ENCODE measurements at regions not wholly inside any gene's neighbourhood (a gene's known extent, or its start where the extent isn't known, plus 50 kb on each side); places are given as distances from the start of the nearest gene placed in this dataset.

GRCh38 chr3:102235679-102236078 lies 199.1 kb upstream of the ZPLD1 start:
- no peaks in the 10 kb centered on the region for H4K20me1 ChIP-seq (ENCODE audit: insufficient read depth)
- no peaks in the 10 kb centered on the region for H3F3A ChIP-seq (ENCODE audit: insufficient read depth, low read length, poor library complexity, severe bottlenecking)
- no peaks in the 10 kb centered on the region for H3K9me2 ChIP-seq (ENCODE audit: insufficient read depth, low read length)
- H3K9me3 ChIP-seq (ENCODE audit: low read length) = no peaks in the 10 kb centered on the region
- H3K27ac ChIP-seq (ENCODE audit: low read length) = no peak overlapping the region
- H3K27me3 ChIP-seq (ENCODE audit: insufficient read depth, low read depth, low read length) = no peaks in the 10 kb centered on the region
- H3K79me2 ChIP-seq (replicated peaks; ENCODE audit: insufficient read depth, low read length) = no peaks in the 10 kb centered on the region
- TF ChIP-seq, protein P1, sequence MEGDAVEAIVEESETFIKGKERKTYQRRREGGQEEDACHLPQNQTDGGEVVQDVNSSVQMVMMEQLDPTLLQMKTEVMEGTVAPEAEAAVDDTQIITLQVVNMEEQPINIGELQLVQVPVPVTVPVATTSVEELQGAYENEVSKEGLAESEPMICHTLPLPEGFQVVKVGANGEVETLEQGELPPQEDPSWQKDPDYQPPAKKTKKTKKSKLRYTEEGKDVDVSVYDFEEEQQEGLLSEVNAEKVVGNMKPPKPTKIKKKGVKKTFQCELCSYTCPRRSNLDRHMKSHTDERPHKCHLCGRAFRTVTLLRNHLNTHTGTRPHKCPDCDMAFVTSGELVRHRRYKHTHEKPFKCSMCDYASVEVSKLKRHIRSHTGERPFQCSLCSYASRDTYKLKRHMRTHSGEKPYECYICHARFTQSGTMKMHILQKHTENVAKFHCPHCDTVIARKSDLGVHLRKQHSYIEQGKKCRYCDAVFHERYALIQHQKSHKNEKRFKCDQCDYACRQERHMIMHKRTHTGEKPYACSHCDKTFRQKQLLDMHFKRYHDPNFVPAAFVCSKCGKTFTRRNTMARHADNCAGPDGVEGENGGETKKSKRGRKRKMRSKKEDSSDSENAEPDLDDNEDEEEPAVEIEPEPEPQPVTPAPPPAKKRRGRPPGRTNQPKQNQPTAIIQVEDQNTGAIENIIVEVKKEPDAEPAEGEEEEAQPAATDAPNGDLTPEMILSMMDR (IDR thresholded peaks at IDR 0.05; ENCODE audit: poor library complexity, severe bottlenecking) = peak; percentile 46
- TF ChIP-seq POLR2AphosphoS5 (IDR thresholded peaks at IDR 0.05) = no peak
- TF ChIP-seq SMC3 (conservative IDR thresholded peaks at IDR 0.05; ENCODE audit: poor library complexity) = peak; percentile 68
- peak; percentile 63 for TF ChIP-seq RAD21 (conservative IDR thresholded peaks at IDR 0.05)
- no peak overlapping the region for H2AFZ ChIP-seq (ENCODE audit: low read depth, low read length)
- no peak overlapping the region for H3K4me3 ChIP-seq (ENCODE audit: low read length)
- H3K36me3 ChIP-seq (ENCODE audit: insufficient read depth, low read length) = no peaks in the 10 kb centered on the region
- H3K9ac ChIP-seq (ENCODE audit: low read length) = no peak overlapping the region
- no peak overlapping the region for H3K4me2 ChIP-seq (ENCODE audit: low read length)

DNA sequence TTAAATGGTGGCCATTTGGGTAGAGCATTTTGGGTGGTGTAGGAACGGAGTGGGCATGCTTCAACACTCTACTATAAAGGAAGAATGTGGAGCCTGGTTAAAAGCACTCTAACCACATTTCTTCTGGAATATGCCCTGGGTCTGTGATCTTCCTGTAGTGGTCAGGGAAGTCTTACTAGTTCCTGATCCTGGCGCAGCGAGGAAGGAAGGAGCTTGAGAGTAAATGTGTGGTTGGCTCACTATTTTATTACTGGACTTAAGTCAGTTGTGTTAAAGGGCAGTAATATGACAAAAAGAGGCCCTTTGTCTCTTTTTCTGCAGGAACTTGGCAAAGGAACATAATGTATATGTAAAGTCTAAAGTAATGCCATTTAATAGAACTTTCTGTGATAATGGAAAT lies 197.6 kb upstream of the ZPLD1 start:
- Histone ChIP-seq H3K36me3 (ENCODE audit: insufficient read depth, low read length) (no peaks in the 10 kb centered on the region), H4K20me1 (ENCODE audit: insufficient read depth) (no peaks in the 10 kb centered on the region), H2AFZ (ENCODE audit: low read depth, low read length) (no peak overlapping the region), H3K4me3 (ENCODE audit: low read length) (no peak overlapping the region), H3K27me3 (ENCODE audit: insufficient read depth, low read depth, low read length) (no peaks in the 10 kb centered on the region), H3K9ac (ENCODE audit: low read length) (no peak overlapping the region), H3K9me2 (ENCODE audit: insufficient read depth, low read length) (no peaks in the 10 kb centered on the region), H3K27ac (ENCODE audit: low read length) (no peak overlapping the region), H3K9me3 (ENCODE audit: low read length) (no peaks in the 10 kb centered on the region), H3F3A (ENCODE audit: insufficient read depth, low read length, poor library complexity, severe bottlenecking) (no peaks in the 10 kb centered on the region), H3K79me2 (replicated peaks; ENCODE audit: insufficient read depth, low read length) (no peaks in the 10 kb centered on the region), H3K4me2 (ENCODE audit: low read length) (no peak overlapping the region)
- TF ChIP-seq TAF1 (IDR thresholded peaks at IDR 0.05; ENCODE audit: low read depth) (no peak), SMC3 (conservative IDR thresholded peaks at IDR 0.05; ENCODE audit: poor library complexity) (no peak), EP300 (conservative IDR thresholded peaks at IDR 0.05; ENCODE audit: poor library complexity, severe bottlenecking) (no peak), EZH2 (IDR thresholded peaks at IDR 0.05; ENCODE audit: borderline replicate concordance, insufficient read depth, low read length, poor library complexity, severe bottlenecking) (no peak), RAD21 (conservative IDR thresholded peaks at IDR 0.05) (no peak), MXI1 (conservative IDR thresholded peaks at IDR 0.05; ENCODE audit: poor library complexity, severe bottlenecking) (no peak), POLR2AphosphoS5 (IDR thresholded peaks at IDR 0.05) (no peak), REST (IDR thresholded peaks at IDR 0.05; ENCODE audit: borderline replicate concordance) (no peak)
- TF ChIP-seq, protein P1 (IDR thresholded peaks at IDR 0.05; ENCODE audit: poor library complexity, severe bottlenecking) = no peak
